Cardiac fibroblast (primary cell): ENCODE measurements at regions not wholly inside any gene's neighbourhood (a gene's known extent, or its start where the extent isn't known, plus 50 kb on each side); places are given as distances from the start of the nearest gene placed in this dataset.

Source experiments
- DNase-seq, 2 donors: peaks; one replicate each; pipeline versions ENCODE4 v3.0.0 to v3.0.0-alpha.2; 2010; ENCODE audit warnings: low read depth in 2 of 2
- H3K4me3 ChIP-seq, 2 donors: replicated peaks in 1 of 2; 1 replicate in 1 of 2; 2 replicates in 1 of 2; pipeline ENCODE4 v1.5.1; 2011; ENCODE audit warnings: low read depth in 2 of 2, low read length in 2 of 2, mild to moderate bottlenecking in 2 of 2, moderate library complexity in 1 of 2
- TF ChIP-seq, protein P1 (sequence below): IDR thresholded peaks from one replicate; pipeline ENCODE4 v1.5.1; 2011; ENCODE audit warnings: low read depth, mild to moderate bottlenecking, low read length, inconsistent platforms

DNA sequence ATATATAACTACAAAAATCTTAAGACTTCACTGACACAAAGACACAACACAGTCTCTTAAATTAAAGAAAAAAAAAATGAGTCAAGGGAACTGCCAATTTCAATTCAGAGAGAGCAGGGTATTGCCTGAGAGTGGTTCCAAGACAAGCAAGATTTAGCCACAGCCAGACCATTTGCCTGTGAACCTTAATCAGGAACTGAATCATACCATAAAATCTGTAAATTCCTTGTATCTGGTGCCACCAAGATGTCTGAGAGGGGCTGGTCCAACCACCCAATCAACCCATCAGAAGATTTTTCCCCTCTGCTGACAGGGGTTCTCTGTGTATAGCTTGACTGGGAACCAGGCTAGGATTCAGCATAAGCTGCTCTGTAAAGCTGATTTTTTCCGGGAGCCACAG is 159.2 kb downstream of the CPEB2 start:
- TF ChIP-seq, protein P1, sequence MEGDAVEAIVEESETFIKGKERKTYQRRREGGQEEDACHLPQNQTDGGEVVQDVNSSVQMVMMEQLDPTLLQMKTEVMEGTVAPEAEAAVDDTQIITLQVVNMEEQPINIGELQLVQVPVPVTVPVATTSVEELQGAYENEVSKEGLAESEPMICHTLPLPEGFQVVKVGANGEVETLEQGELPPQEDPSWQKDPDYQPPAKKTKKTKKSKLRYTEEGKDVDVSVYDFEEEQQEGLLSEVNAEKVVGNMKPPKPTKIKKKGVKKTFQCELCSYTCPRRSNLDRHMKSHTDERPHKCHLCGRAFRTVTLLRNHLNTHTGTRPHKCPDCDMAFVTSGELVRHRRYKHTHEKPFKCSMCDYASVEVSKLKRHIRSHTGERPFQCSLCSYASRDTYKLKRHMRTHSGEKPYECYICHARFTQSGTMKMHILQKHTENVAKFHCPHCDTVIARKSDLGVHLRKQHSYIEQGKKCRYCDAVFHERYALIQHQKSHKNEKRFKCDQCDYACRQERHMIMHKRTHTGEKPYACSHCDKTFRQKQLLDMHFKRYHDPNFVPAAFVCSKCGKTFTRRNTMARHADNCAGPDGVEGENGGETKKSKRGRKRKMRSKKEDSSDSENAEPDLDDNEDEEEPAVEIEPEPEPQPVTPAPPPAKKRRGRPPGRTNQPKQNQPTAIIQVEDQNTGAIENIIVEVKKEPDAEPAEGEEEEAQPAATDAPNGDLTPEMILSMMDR = no peak
- H3K4me3 ChIP-seq = no peak overlapping the region
- no peak for DNase-seq

- H3K4me3 ChIP-seq = no peak overlapping the region
- no peak for DNase-seq
- TF ChIP-seq, protein P1 = no peak
Observed at GRCh38 chr4:15162046-15162445, 159.8 kb downstream of the CPEB2 start.

DNA sequence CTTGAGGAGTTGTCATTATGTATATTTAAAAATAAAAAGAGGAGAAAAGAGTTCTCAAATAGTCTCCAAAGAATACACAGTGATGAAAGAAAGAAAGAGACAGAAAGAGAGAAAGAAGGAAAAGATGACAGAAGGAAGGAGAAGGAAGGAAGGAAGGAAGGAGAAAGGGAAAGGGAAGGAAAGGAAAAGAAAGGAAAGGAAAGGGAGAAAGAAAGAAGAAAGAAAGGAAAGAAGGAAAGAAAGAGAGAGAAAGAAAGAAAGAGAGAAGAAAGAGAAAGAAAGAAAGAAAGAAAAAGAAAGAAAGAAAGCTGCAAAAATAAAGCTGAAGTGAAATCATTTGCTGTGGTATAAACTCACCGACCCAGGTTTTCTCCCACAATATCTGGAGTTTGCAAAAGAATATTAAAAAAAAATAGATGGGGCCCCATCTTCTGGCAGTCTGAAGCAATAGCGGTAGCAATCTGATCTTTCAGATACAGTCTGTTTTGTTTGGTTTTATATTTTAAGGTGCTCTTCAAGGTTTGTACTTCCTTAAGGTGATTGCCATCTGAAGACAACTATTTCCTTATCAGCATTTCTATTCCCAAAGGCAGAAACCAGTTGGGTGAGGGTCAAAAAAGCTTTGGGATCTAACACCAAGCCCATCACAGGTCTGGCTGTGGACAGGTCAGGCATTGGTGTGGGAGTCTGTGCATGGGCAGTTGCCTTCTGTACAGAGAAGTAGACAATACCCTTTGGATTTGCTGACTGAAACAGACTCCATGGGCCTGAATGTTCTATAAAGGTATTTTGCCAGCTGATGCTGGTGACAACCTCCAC is 160.4 kb downstream of the CPEB2 start:
- H3K4me3 ChIP-seq = no peak overlapping the region
- TF ChIP-seq, protein P1 = peak; percentile 41
- DNase-seq = peak; percentile 69

GRCh38 chr4:15163284-15163645 is 161.0 kb downstream of the CPEB2 start:
- no peak for DNase-seq
- TF ChIP-seq, protein P1 = no peak
- H3K4me3 ChIP-seq = no peak overlapping the region

- H3K4me3 ChIP-seq = no peak overlapping the region
- DNase-seq = peak in 1 of 2 donors; percentile 55
- TF ChIP-seq, protein P1 = no peak
Observed at GRCh38 chr4:15164571-15164970, 162.3 kb downstream of the CPEB2 start.

GRCh38 chr4:15167743-15168142 is 165.5 kb downstream of the CPEB2 start:
- no peak for DNase-seq
- TF ChIP-seq, protein P1 = no peak
- H3K4me3 ChIP-seq = no peak overlapping the region

GRCh38 chr4:15168759-15169158 is 166.5 kb downstream of the CPEB2 start:
- no peak overlapping the region for H3K4me3 ChIP-seq
- TF ChIP-seq, protein P1 = no peak
- DNase-seq = no peak
